MM.1S (cell line): ENCODE measurements at regions not wholly inside any gene's neighbourhood (a gene's known extent, or its start where the extent isn't known, plus 50 kb on each side); places are given as distances from the start of the nearest gene placed in this dataset.

Experiments used
- DNase-seq: peaks from one replicate; pipeline ENCODE4 v3.0.0-alpha.2; 2015
- H2AFZ ChIP-seq: fragments of 300-600 bp; sonication (generic); 2 replicates; pipeline ENCODE4 v1.6.0; 2016; ENCODE audit warnings: antibody characterized with exemption, low read length
- H3F3A ChIP-seq: fragments of 300-600 bp; sonication (generic); 2 replicates; pipeline ENCODE4 v1.6.1; 2016; ENCODE audit warnings: mild to moderate bottlenecking, antibody characterized with exemption, low read length, moderate library complexity, mixed read lengths; ENCODE audit not compliant: insufficient read depth
- H3K27ac ChIP-seq: fragments of 300-600 bp; sonication (generic); 2 replicates; pipeline ENCODE4 v1.5.1; 2016; ENCODE audit warnings: mild to moderate bottlenecking, low read length
- H3K27me3 ChIP-seq: fragments of 300-600 bp; sonication (generic); replicated peaks from 2 replicates; pipeline ENCODE4 v1.6.0; 2016; ENCODE audit warnings: low read length; ENCODE audit not compliant: insufficient read depth
- H3K36me3 ChIP-seq: fragments of 300-600 bp; sonication (generic); replicated peaks from 2 replicates; pipeline ENCODE4 v1.6.1; 2016; ENCODE audit warnings: mild to moderate bottlenecking, low read length, mixed read lengths; ENCODE audit not compliant: insufficient read depth
- H3K4me1 ChIP-seq: fragments of 300-600 bp; sonication (generic); 2 replicates; pipeline ENCODE4 v1.6.1; 2016; ENCODE audit warnings: low read length, mixed read lengths
- H3K4me2 ChIP-seq: fragments of 300-600 bp; sonication (generic); 2 replicates; pipeline ENCODE4 v1.6.0; 2016; ENCODE audit warnings: low read depth, low read length
- H3K4me3 ChIP-seq: fragments of 300-600 bp; sonication (generic); 2 replicates; pipeline ENCODE4 v1.5.1; 2016; ENCODE audit warnings: low read length, mixed read lengths
- H3K79me2 ChIP-seq: fragments of 300-600 bp; sonication (generic); 2 replicates; pipeline ENCODE4 v1.6.1; 2016; ENCODE audit warnings: mixed run types, low read length, mixed read lengths
- H3K9ac ChIP-seq: fragments of 300-600 bp; sonication (generic); 2 replicates; pipeline ENCODE4 v1.6.1; 2016; ENCODE audit warnings: low read length, mixed read lengths
- H3K9me2 ChIP-seq: fragments of 300-600 bp; sonication (generic); replicated peaks from 2 replicates; pipeline ENCODE4 v1.6.1; 2016; ENCODE audit warnings: mild to moderate bottlenecking, low read length, mixed read lengths; ENCODE audit not compliant: insufficient read depth
- H3K9me3 ChIP-seq: fragments of 300-600 bp; sonication (generic); replicated peaks from 2 replicates; pipeline ENCODE4 v1.6.1; 2016; ENCODE audit warnings: mild to moderate bottlenecking, low read length, mixed read lengths; ENCODE audit not compliant: insufficient read depth
- H4K20me1 ChIP-seq: fragments of 300-600 bp; sonication (generic); 2 replicates; pipeline ENCODE4 v1.6.1; 2016; ENCODE audit warnings: mild to moderate bottlenecking, low read length, moderate library complexity, mixed read lengths; ENCODE audit not compliant: insufficient read depth
- CTCF ChIP-seq: fragments of 300-600 bp; sonication (generic); IDR thresholded peaks from 2 replicates; pipeline ENCODE4 v1.5.1; 2016; ENCODE audit warnings: antibody characterized with exemption, low read length, mixed read lengths
- EZH2 ChIP-seq: fragments of 300-600 bp; sonication (generic); optimal IDR thresholded peaks from 2 replicates; pipeline ENCODE3; 2017; ENCODE audit warnings: low read depth, mild to moderate bottlenecking, antibody characterized with exemption, low read length, mixed read lengths
- EZH2phosphoT487 ChIP-seq: fragments of 300-600 bp; sonication (generic); IDR thresholded peaks from 2 replicates; pipeline ENCODE4 v1.6.1; 2018; ENCODE audit warnings: antibody characterized with exemption, low read length

- DNase-seq, result no peak
- H3K4me1 ChIP-seq, result no peaks in the 10 kb centered on the region
- no peaks in the 10 kb centered on the region for H3K36me3 ChIP-seq
- H3K27ac ChIP-seq, result no peak overlapping the region
- no peak overlapping the region for H3K4me2 ChIP-seq
- no peak for TF ChIP-seq EZH2phosphoT487
- TF ChIP-seq EZH2, result no peak
- no peak for TF ChIP-seq CTCF
- H3K9me3 ChIP-seq, result no peaks in the 10 kb centered on the region
- no peaks in the 10 kb centered on the region for H3K9me2 ChIP-seq
- H3K9ac ChIP-seq, result no peak overlapping the region
- no peaks in the 10 kb centered on the region for H3K79me2 ChIP-seq
- H3F3A ChIP-seq, result no peaks in the 10 kb centered on the region
- no peak overlapping the region for H2AFZ ChIP-seq
- no peaks in the 10 kb centered on the region for H3K27me3 ChIP-seq
- no peaks in the 10 kb centered on the region for H4K20me1 ChIP-seq
- H3K4me3 ChIP-seq, result no peak overlapping the region
These were observed 72.0 kb upstream of the COL24A1 start for GRCh38 chr1:86228546-86228945.

GRCh38 chr1:86227026-86227425, 70.5 kb upstream of the COL24A1 start:
- H2AFZ ChIP-seq, result no peak overlapping the region
- no peaks in the 10 kb centered on the region for H3K9me2 ChIP-seq
- H3K4me1 ChIP-seq, result no peaks in the 10 kb centered on the region
- no peak overlapping the region for H3K4me2 ChIP-seq
- no peaks in the 10 kb centered on the region for H3K27me3 ChIP-seq
- no peak for TF ChIP-seq EZH2
- TF ChIP-seq CTCF, result no peak
- TF ChIP-seq EZH2phosphoT487, result no peak
- H3K27ac ChIP-seq, result no peak overlapping the region
- no peaks in the 10 kb centered on the region for H3K79me2 ChIP-seq
- H3K4me3 ChIP-seq, result no peak overlapping the region
- no peaks in the 10 kb centered on the region for H3F3A ChIP-seq
- no peaks in the 10 kb centered on the region for H4K20me1 ChIP-seq
- H3K9ac ChIP-seq, result no peak overlapping the region
- no peaks in the 10 kb centered on the region for H3K36me3 ChIP-seq
- DNase-seq, result no peak
- no peaks in the 10 kb centered on the region for H3K9me3 ChIP-seq

GRCh38 chr1:86226204-86226603, 69.6 kb upstream of the COL24A1 start:
- no peaks in the 10 kb centered on the region for H3K36me3 ChIP-seq
- H3K4me2 ChIP-seq, result no peak overlapping the region
- no peak overlapping the region for H2AFZ ChIP-seq
- H3K4me1 ChIP-seq, result no peaks in the 10 kb centered on the region
- no peak overlapping the region for H3K9ac ChIP-seq
- no peaks in the 10 kb centered on the region for H3K9me2 ChIP-seq
- DNase-seq, result no peak
- no peaks in the 10 kb centered on the region for H3K79me2 ChIP-seq
- no peaks in the 10 kb centered on the region for H4K20me1 ChIP-seq
- H3K27me3 ChIP-seq, result no peaks in the 10 kb centered on the region
- no peak for TF ChIP-seq CTCF
- TF ChIP-seq EZH2, result no peak
- TF ChIP-seq EZH2phosphoT487, result no peak
- H3K4me3 ChIP-seq, result no peak overlapping the region
- no peak overlapping the region for H3K27ac ChIP-seq
- H3K9me3 ChIP-seq, result no peaks in the 10 kb centered on the region
- no peaks in the 10 kb centered on the region for H3F3A ChIP-seq
